ENCODE measurements at regions not wholly inside any gene's neighbourhood (a gene's known extent, or its start where the extent isn't known, plus 50 kb on each side); places are given as distances from the start of the nearest gene placed in this dataset.

- no peak for DNase-seq (ENCODE audit: low read depth, low spot score)
- Histone ChIP-seq H3K4me1 (ENCODE audit: control insufficient read depth, insufficient read depth, low read length) (no peaks in the 10 kb centered on the region), H3K27ac (ENCODE audit: low read length) (no peak overlapping the region), H3K9me3 (ENCODE audit: control insufficient read depth, insufficient read depth, low read length) (no peaks in the 10 kb centered on the region), H3K36me3 (ENCODE audit: control insufficient read depth, insufficient read depth, low read length) (no peaks in the 10 kb centered on the region), H3K27me3 (ENCODE audit: control insufficient read depth, insufficient read depth, low read length) (no peaks in the 10 kb centered on the region), H3K4me3 (ENCODE audit: low read length) (no peak overlapping the region)
- no CpG with 5 or more reads among the region's 1 CpG for WGBS (ENCODE audit: insufficient coverage, insufficient read length)
Measured at GRCh38 chr6:93684339-93684738, 265.0 kb upstream of the EPHA7 start.

- no peaks in the 10 kb centered on the region for H3K27me3 ChIP-seq (ENCODE audit: control insufficient read depth, insufficient read depth, low read length)
- no peak overlapping the region for H3K27ac ChIP-seq (ENCODE audit: low read length)
- H3K36me3 ChIP-seq (ENCODE audit: control insufficient read depth, insufficient read depth, low read length): no peaks in the 10 kb centered on the region
- no peak for DNase-seq (ENCODE audit: low read depth, low spot score)
- H3K9me3 ChIP-seq (ENCODE audit: control insufficient read depth, insufficient read depth, low read length): no peaks in the 10 kb centered on the region
- H3K4me3 ChIP-seq (ENCODE audit: low read length): no peak overlapping the region
- no CpG with 5 or more reads among the region's 3 CpGs for WGBS (ENCODE audit: insufficient coverage, insufficient read length)
- no peaks in the 10 kb centered on the region for H3K4me1 ChIP-seq (ENCODE audit: control insufficient read depth, insufficient read depth, low read length)
Measured at GRCh38 chr6:93679836-93680235, 260.5 kb upstream of the EPHA7 start.

GRCh38 chr6:93678841-93679454, 259.6 kb upstream of the EPHA7 start:
- no peak overlapping the region for H3K4me3 ChIP-seq (ENCODE audit: low read length)
- no peaks in the 10 kb centered on the region for H3K9me3 ChIP-seq (ENCODE audit: control insufficient read depth, insufficient read depth, low read length)
- no peaks in the 10 kb centered on the region for H3K4me1 ChIP-seq (ENCODE audit: control insufficient read depth, insufficient read depth, low read length)
- no peak for DNase-seq (ENCODE audit: low read depth, low spot score)
- WGBS (ENCODE audit: insufficient coverage, insufficient read length): no CpG with 5 or more reads among the region's 4 CpGs
- no peaks in the 10 kb centered on the region for H3K36me3 ChIP-seq (ENCODE audit: control insufficient read depth, insufficient read depth, low read length)
- no peaks in the 10 kb centered on the region for H3K27me3 ChIP-seq (ENCODE audit: control insufficient read depth, insufficient read depth, low read length)
- no peak overlapping the region for H3K27ac ChIP-seq (ENCODE audit: low read length)

- DNase-seq (ENCODE audit: low read depth, low spot score): no peak
- Histone ChIP-seq H3K4me1 (ENCODE audit: control insufficient read depth, insufficient read depth, low read length) (no peaks in the 10 kb centered on the region), H3K27me3 (ENCODE audit: control insufficient read depth, insufficient read depth, low read length) (no peaks in the 10 kb centered on the region), H3K4me3 (ENCODE audit: low read length) (no peak overlapping the region), H3K36me3 (ENCODE audit: control insufficient read depth, insufficient read depth, low read length) (no peaks in the 10 kb centered on the region), H3K27ac (ENCODE audit: low read length) (no peak overlapping the region), H3K9me3 (ENCODE audit: control insufficient read depth, insufficient read depth, low read length) (no peaks in the 10 kb centered on the region)
- WGBS (ENCODE audit: insufficient coverage, insufficient read length): no CpG with 5 or more reads among the region's 4 CpGs
Measured at GRCh38 chr6:93677264-93677965, 258.1 kb upstream of the EPHA7 start.

GRCh38 chr6:93676581-93676980, 257.2 kb upstream of the EPHA7 start:
- H3K27ac ChIP-seq (ENCODE audit: low read length): no peak overlapping the region
- WGBS (ENCODE audit: insufficient coverage, insufficient read length): no CpG with 5 or more reads among the region's 1 CpG
- H3K36me3 ChIP-seq (ENCODE audit: control insufficient read depth, insufficient read depth, low read length): no peaks in the 10 kb centered on the region
- no peak for DNase-seq (ENCODE audit: low read depth, low spot score)
- H3K4me1 ChIP-seq (ENCODE audit: control insufficient read depth, insufficient read depth, low read length): no peaks in the 10 kb centered on the region
- H3K4me3 ChIP-seq (ENCODE audit: low read length): no peak overlapping the region
- H3K9me3 ChIP-seq (ENCODE audit: control insufficient read depth, insufficient read depth, low read length): no peaks in the 10 kb centered on the region
- no peaks in the 10 kb centered on the region for H3K27me3 ChIP-seq (ENCODE audit: control insufficient read depth, insufficient read depth, low read length)

GRCh38 chr6:93675856-93676417, 256.6 kb upstream of the EPHA7 start:
- WGBS (ENCODE audit: insufficient coverage, insufficient read length): no CpG with 5 or more reads among the region's 1 CpG

GRCh38 chr6:93663111-93663510, 243.8 kb upstream of the EPHA7 start:
- Histone ChIP-seq H3K27ac (ENCODE audit: low read length) (no peak overlapping the region), H3K4me1 (ENCODE audit: control insufficient read depth, insufficient read depth, low read length) (no peaks in the 10 kb centered on the region), H3K27me3 (ENCODE audit: control insufficient read depth, insufficient read depth, low read length) (no peaks in the 10 kb centered on the region), H3K36me3 (ENCODE audit: control insufficient read depth, insufficient read depth, low read length) (no peaks in the 10 kb centered on the region), H3K4me3 (ENCODE audit: low read length) (no peak overlapping the region), H3K9me3 (ENCODE audit: control insufficient read depth, insufficient read depth, low read length) (no peaks in the 10 kb centered on the region)
- DNase-seq (ENCODE audit: low read depth, low spot score): no peak
- WGBS (ENCODE audit: insufficient coverage, insufficient read length): no CpG with 5 or more reads among the region's 1 CpG

More at GRCh38 chr6:93675856-93676417, 256.6 kb upstream of the EPHA7 start:
- Histone ChIP-seq H3K36me3 (ENCODE audit: control insufficient read depth, insufficient read depth, low read length) (no peaks in the 10 kb centered on the region), H3K4me1 (ENCODE audit: control insufficient read depth, insufficient read depth, low read length) (no peaks in the 10 kb centered on the region), H3K27ac (ENCODE audit: low read length) (no peak overlapping the region), H3K9me3 (ENCODE audit: control insufficient read depth, insufficient read depth, low read length) (no peaks in the 10 kb centered on the region), H3K4me3 (ENCODE audit: low read length) (no peak overlapping the region), H3K27me3 (ENCODE audit: control insufficient read depth, insufficient read depth, low read length) (no peaks in the 10 kb centered on the region)
- DNase-seq (ENCODE audit: low read depth, low spot score): no peak

- no CpG with 5 or more reads among the region's 2 CpGs for WGBS (ENCODE audit: insufficient coverage, insufficient read length)
- Histone ChIP-seq H3K4me1 (ENCODE audit: control insufficient read depth, insufficient read depth, low read length) (no peaks in the 10 kb centered on the region), H3K9me3 (ENCODE audit: control insufficient read depth, insufficient read depth, low read length) (no peaks in the 10 kb centered on the region), H3K36me3 (ENCODE audit: control insufficient read depth, insufficient read depth, low read length) (no peaks in the 10 kb centered on the region), H3K27ac (ENCODE audit: low read length) (no peak overlapping the region), H3K27me3 (ENCODE audit: control insufficient read depth, insufficient read depth, low read length) (no peaks in the 10 kb centered on the region), H3K4me3 (ENCODE audit: low read length) (no peak overlapping the region)
- DNase-seq (ENCODE audit: low read depth, low spot score): no peak
Measured at GRCh38 chr6:93654548-93654947, 235.2 kb upstream of the EPHA7 start.

- no peak overlapping the region for H3K4me3 ChIP-seq (ENCODE audit: low read length)
- no peak overlapping the region for H3K27ac ChIP-seq (ENCODE audit: low read length)
- no peaks in the 10 kb centered on the region for H3K27me3 ChIP-seq (ENCODE audit: control insufficient read depth, insufficient read depth, low read length)
- DNase-seq (ENCODE audit: low read depth, low spot score): no peak
- H3K9me3 ChIP-seq (ENCODE audit: control insufficient read depth, insufficient read depth, low read length): no peaks in the 10 kb centered on the region
- H3K4me1 ChIP-seq (ENCODE audit: control insufficient read depth, insufficient read depth, low read length): no peaks in the 10 kb centered on the region
- no CpG with 5 or more reads among the region's 5 CpGs for WGBS (ENCODE audit: insufficient coverage, insufficient read length)
- no peaks in the 10 kb centered on the region for H3K36me3 ChIP-seq (ENCODE audit: control insufficient read depth, insufficient read depth, low read length)
Measured at GRCh38 chr6:93644611-93645010, 225.3 kb upstream of the EPHA7 start.

- H3K4me1 ChIP-seq (ENCODE audit: control insufficient read depth, insufficient read depth, low read length): no peaks in the 10 kb centered on the region
- no peaks in the 10 kb centered on the region for H3K9me3 ChIP-seq (ENCODE audit: control insufficient read depth, insufficient read depth, low read length)
- DNase-seq (ENCODE audit: low read depth, low spot score): no peak
- no peaks in the 10 kb centered on the region for H3K27me3 ChIP-seq (ENCODE audit: control insufficient read depth, insufficient read depth, low read length)
- no peak overlapping the region for H3K27ac ChIP-seq (ENCODE audit: low read length)
- no peaks in the 10 kb centered on the region for H3K36me3 ChIP-seq (ENCODE audit: control insufficient read depth, insufficient read depth, low read length)
- no peak overlapping the region for H3K4me3 ChIP-seq (ENCODE audit: low read length)
Measured at GRCh38 chr6:93639126-93639525, 219.8 kb upstream of the EPHA7 start.
